ENCODE measurements at regions not wholly inside any gene's neighbourhood (a gene's known extent, or its start where the extent isn't known, plus 50 kb on each side); places are given as distances from the start of the nearest gene placed in this dataset.
"Not testable (repeated sequence)": the region's sequence is repeated elsewhere in the genome, so short reads cannot be mapped to it uniquely, and the experiment has no call there.

DNA sequence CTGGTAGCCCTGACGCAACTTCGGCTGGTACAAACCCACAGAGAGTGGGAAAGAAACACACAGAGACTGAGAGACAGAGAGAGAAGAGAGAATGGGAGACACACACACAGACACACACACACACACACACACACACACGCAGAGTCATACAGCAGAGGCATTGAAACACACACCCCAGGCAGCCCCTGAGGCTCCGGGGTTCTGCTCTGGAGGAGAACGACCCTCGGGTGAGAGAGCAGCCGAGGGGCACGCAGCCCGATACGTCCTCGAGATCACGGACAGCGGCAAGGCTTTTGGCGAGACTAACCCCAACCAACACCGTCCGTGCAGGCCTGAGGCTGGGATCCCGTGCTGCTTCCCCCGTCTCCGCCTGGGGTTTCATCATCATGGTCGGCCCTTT, 700.8 kb upstream of the TPTE start:
- TF ChIP-seq, protein P1, sequence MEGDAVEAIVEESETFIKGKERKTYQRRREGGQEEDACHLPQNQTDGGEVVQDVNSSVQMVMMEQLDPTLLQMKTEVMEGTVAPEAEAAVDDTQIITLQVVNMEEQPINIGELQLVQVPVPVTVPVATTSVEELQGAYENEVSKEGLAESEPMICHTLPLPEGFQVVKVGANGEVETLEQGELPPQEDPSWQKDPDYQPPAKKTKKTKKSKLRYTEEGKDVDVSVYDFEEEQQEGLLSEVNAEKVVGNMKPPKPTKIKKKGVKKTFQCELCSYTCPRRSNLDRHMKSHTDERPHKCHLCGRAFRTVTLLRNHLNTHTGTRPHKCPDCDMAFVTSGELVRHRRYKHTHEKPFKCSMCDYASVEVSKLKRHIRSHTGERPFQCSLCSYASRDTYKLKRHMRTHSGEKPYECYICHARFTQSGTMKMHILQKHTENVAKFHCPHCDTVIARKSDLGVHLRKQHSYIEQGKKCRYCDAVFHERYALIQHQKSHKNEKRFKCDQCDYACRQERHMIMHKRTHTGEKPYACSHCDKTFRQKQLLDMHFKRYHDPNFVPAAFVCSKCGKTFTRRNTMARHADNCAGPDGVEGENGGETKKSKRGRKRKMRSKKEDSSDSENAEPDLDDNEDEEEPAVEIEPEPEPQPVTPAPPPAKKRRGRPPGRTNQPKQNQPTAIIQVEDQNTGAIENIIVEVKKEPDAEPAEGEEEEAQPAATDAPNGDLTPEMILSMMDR (IDR thresholded peaks at IDR 0.05; ENCODE audit: low read depth, low read length, missing input control), result not testable (repeated sequence)
- TF ChIP-seq, protein P2, sequence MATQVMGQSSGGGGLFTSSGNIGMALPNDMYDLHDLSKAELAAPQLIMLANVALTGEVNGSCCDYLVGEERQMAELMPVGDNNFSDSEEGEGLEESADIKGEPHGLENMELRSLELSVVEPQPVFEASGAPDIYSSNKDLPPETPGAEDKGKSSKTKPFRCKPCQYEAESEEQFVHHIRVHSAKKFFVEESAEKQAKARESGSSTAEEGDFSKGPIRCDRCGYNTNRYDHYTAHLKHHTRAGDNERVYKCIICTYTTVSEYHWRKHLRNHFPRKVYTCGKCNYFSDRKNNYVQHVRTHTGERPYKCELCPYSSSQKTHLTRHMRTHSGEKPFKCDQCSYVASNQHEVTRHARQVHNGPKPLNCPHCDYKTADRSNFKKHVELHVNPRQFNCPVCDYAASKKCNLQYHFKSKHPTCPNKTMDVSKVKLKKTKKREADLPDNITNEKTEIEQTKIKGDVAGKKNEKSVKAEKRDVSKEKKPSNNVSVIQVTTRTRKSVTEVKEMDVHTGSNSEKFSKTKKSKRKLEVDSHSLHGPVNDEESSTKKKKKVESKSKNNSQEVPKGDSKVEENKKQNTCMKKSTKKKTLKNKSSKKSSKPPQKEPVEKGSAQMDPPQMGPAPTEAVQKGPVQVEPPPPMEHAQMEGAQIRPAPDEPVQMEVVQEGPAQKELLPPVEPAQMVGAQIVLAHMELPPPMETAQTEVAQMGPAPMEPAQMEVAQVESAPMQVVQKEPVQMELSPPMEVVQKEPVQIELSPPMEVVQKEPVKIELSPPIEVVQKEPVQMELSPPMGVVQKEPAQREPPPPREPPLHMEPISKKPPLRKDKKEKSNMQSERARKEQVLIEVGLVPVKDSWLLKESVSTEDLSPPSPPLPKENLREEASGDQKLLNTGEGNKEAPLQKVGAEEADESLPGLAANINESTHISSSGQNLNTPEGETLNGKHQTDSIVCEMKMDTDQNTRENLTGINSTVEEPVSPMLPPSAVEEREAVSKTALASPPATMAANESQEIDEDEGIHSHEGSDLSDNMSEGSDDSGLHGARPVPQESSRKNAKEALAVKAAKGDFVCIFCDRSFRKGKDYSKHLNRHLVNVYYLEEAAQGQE (IDR thresholded peaks at IDR 0.05), result not testable (repeated sequence)
- not testable (repeated sequence) for TF ChIP-seq EGR1 (IDR thresholded peaks at IDR 0.05; ENCODE audit: low read depth in 2 of 2); JUND (IDR thresholded peaks at IDR 0.05); YY1 (IDR thresholded peaks at IDR 0.05); GABPA (IDR thresholded peaks at IDR 0.05 in 1 of 2, conservative IDR thresholded peaks at IDR 0.05 in 1 of 2); TAF1 (conservative IDR thresholded peaks at IDR 0.05)
- TF ChIP-seq, protein P3, sequence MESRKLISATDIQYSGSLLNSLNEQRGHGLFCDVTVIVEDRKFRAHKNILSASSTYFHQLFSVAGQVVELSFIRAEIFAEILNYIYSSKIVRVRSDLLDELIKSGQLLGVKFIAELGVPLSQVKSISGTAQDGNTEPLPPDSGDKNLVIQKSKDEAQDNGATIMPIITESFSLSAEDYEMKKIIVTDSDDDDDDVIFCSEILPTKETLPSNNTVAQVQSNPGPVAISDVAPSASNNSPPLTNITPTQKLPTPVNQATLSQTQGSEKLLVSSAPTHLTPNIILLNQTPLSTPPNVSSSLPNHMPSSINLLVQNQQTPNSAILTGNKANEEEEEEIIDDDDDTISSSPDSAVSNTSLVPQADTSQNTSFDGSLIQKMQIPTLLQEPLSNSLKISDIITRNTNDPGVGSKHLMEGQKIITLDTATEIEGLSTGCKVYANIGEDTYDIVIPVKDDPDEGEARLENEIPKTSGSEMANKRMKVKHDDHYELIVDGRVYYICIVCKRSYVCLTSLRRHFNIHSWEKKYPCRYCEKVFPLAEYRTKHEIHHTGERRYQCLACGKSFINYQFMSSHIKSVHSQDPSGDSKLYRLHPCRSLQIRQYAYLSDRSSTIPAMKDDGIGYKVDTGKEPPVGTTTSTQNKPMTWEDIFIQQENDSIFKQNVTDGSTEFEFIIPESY (IDR thresholded peaks at IDR 0.05), result not testable (repeated sequence)
- TF ChIP-seq, protein P4, sequence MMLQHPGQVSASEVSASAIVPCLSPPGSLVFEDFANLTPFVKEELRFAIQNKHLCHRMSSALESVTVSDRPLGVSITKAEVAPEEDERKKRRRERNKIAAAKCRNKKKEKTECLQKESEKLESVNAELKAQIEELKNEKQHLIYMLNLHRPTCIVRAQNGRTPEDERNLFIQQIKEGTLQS (IDR thresholded peaks at IDR 0.05), result not testable (repeated sequence)
- TF ChIP-seq, protein P5, sequence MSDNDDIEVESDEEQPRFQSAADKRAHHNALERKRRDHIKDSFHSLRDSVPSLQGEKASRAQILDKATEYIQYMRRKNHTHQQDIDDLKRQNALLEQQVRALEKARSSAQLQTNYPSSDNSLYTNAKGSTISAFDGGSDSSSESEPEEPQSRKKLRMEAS (IDR thresholded peaks at IDR 0.05), result not testable (repeated sequence)
